CD1c-positive myeloid dendritic cell (primary cell): ENCODE measurements at regions not wholly inside any gene's neighbourhood (a gene's known extent, or its start where the extent isn't known, plus 50 kb on each side); places are given as distances from the start of the nearest gene placed in this dataset.
A peak's percentile ranks its signal among the peaks of the same experiment; 100 is the strongest.

Source experiments
- DNase-seq: peaks from one replicate; pipeline ENCODE4 v3.0.0-alpha.2; 2016; ENCODE audit errors: extremely low spot score

- DNase-seq = no peak
Observed at GRCh38 chr2:203789618-203790017, 78.0 kb upstream of the CTLA4 start.

GRCh38 chr2:203790134-203790852, 77.3 kb upstream of the CTLA4 start:
- DNase-seq = peak; percentile 23

GRCh38 chr2:203796248-203797010, 71.1 kb upstream of the CTLA4 start:
- DNase-seq = peak; percentile 81

- peak; percentile 22 for DNase-seq
Observed at GRCh38 chr2:203797276-203797675, 70.3 kb upstream of the CTLA4 start.

- DNase-seq = no peak
Observed at GRCh38 chr2:203797712-203798111, 69.9 kb upstream of the CTLA4 start.

GRCh38 chr2:203798296-203799087, 69.1 kb upstream of the CTLA4 start:
- no peak for DNase-seq

- DNase-seq = no peak
Observed at GRCh38 chr2:203799908-203800307, 67.7 kb upstream of the CTLA4 start.

- DNase-seq = no peak
Observed at GRCh38 chr2:203800783-203801182, 66.8 kb upstream of the CTLA4 start.

- DNase-seq = peak; percentile 60
Observed at GRCh38 chr2:203802342-203803052, 65.1 kb upstream of the CTLA4 start.

GRCh38 chr2:203803053-203803429, 64.5 kb upstream of the CTLA4 start:
- DNase-seq = no peak

- DNase-seq = peak; percentile 81
Observed at GRCh38 chr2:203804070-203804469, 63.5 kb upstream of the CTLA4 start.

GRCh38 chr2:203804764-203805485, 62.6 kb upstream of the CTLA4 start:
- peak; percentile 89 for DNase-seq

- DNase-seq = no peak
Observed at GRCh38 chr2:203805486-203805838, 62.1 kb upstream of the CTLA4 start.

- peak; percentile 41 for DNase-seq
Observed at GRCh38 chr2:203806761-203807160, 60.8 kb upstream of the CTLA4 start.

GRCh38 chr2:203808046-203808750, 59.4 kb upstream of the CTLA4 start:
- no peak for DNase-seq

- no peak for DNase-seq
Observed at GRCh38 chr2:203809084-203809521, 58.5 kb upstream of the CTLA4 start.

- DNase-seq = no peak
Observed at GRCh38 chr2:203809991-203810510, 57.5 kb upstream of the CTLA4 start.

- DNase-seq = peak; percentile 95
Observed at GRCh38 chr2:203811491-203812221, 55.9 kb upstream of the CTLA4 start.
